SH-SY5Y (cell line): ENCODE measurements at regions not wholly inside any gene's neighbourhood (a gene's known extent, or its start where the extent isn't known, plus 50 kb on each side); places are given as distances from the start of the nearest gene placed in this dataset.

Experiments used
- GATA2 ChIP-seq: IDR thresholded peaks from 2 replicates; pipeline ENCODE4 v1.6.1; 2011; ENCODE audit warnings: mild to moderate bottlenecking, low read depth, low read length
- GATA3 ChIP-seq: IDR thresholded peaks from 2 replicates; pipeline ENCODE4 v1.6.1; 2011; ENCODE audit warnings: low read depth, mild to moderate bottlenecking, low read length, moderate library complexity

DNA sequence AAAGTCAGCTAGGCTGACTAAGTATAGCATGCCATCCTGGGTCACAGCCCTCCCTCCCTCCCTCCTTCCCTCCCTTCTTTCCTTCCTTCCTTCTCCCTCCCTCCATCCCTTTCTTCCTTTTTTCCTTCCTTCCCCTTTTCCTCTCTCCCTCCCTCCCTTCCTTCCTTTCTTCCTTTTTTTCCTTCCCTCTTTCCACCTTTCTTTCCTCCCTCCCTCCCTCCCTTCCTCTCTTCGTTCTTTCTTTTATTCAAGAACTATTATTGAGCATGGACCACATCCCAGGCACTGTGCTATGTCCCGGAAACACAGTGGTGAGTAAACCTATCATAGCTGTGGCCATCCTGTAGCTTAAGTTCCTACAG lies 106.2 kb upstream of the BACH2 start:
- TF ChIP-seq GATA2, result no peak
- no peak for TF ChIP-seq GATA3
